ENCODE measurements at regions not wholly inside any gene's neighbourhood (a gene's known extent, or its start where the extent isn't known, plus 50 kb on each side); places are given as distances from the start of the nearest gene placed in this dataset.
"Not testable (repeated sequence)": the region's sequence is repeated elsewhere in the genome, so short reads cannot be mapped to it uniquely, and the experiment has no call there.

DNA sequence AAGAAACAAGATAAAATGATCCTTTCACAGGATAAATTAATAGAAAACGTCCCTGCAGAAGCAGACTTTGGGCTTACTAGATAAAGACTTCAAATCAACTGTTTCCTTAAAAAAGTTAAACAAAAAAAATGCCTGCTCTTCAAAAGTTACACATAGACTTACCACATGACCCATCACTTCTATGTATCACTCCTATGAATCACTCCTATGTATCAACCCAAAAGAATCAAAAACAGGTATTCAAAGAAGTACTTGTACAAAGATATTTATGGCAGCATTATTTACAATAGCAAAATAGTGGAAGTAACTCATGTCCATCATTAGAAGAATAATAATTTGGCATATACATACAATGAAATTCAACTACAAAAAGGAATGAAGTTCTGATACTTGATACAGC is 56.3 kb upstream of the PRDM9 start:
- H3K4me3 Mint-ChIP-seq: no peak overlapping the region
- no peaks in the 10 kb centered on the region for H3K27me3 Mint-ChIP-seq
- no peak overlapping the region for H3K27ac Mint-ChIP-seq
- no peaks in the 10 kb centered on the region for H3K36me3 Mint-ChIP-seq
- H3K9me3 Mint-ChIP-seq: peaks cover 1 to 5% (median 5%) of the 10 kb centered on the region in 3 donors
- H3K4me1 Mint-ChIP-seq: no peaks in the 10 kb centered on the region

DNA sequence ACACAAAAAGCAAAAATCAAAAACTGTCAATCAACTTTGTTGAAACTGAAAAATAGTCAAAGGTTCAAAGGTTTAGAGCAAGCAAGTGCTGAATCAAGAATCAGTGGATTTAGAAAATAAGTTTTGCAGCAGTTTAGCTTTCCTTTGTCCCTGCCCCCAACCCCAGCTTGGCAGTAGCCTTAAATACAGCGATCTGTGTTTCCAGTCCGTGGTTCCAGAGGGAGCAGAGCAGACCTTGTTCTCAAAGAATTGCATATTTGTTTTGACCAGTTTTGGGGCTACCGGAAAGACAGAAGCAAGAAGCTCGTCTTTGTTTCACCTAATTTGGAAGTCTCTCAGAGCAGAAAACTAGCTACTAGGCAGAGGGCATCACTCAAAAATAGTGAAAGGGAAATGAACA is 57.2 kb upstream of the PRDM9 start:
- no peaks in the 10 kb centered on the region for H3K36me3 Mint-ChIP-seq
- no peak overlapping the region for H3K4me3 Mint-ChIP-seq
- peaks cover 0 to 5% (median 1%) of the 10 kb centered on the region in 3 donors for H3K9me3 Mint-ChIP-seq
- no peaks in the 10 kb centered on the region for H3K27me3 Mint-ChIP-seq
- H3K4me1 Mint-ChIP-seq: no peaks in the 10 kb centered on the region
- H3K27ac Mint-ChIP-seq: no peak overlapping the region

DNA sequence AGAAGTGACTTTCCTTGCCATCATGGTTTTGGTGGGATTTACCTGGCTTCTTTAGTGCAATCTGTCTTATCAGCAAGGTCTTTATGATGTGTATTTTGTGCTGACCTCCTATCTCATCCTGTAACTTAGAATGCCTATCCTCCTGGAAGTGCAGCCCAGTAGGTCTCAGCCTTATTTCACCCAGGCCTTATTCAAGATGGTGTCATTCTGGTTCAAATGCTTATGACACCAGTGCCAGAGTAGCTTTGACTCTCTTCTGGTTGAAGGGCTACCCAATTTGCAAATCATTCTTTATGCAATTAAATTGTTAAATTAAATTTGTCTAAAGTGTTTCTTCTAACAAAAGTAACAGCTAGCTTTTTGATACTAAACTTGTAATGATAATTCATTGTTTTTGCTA is 58.8 kb upstream of the PRDM9 start:
- no peak overlapping the region for H3K27ac Mint-ChIP-seq

DNA sequence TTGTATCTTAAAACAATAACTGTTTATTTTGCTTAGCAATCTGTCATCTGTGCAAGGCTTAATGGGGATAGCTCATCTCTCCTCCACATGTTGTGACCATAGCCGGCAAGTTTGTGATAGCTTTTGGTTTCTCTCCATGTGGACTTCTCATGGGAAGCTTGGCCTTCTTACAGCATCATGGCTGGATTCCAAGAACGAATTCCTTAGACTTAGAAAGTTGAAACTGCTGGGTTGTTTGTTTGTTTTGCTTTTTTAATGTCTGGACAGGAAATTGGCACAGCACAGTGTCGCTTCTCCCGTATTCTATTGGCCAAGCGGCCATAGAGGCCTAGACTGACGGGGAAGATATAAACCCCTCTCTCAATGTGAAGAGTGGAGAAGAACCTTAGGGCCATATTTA is 61.0 kb upstream of the PRDM9 start:
- Mint-ChIP-seq H3K4me1 (no peaks in the 10 kb centered on the region), H3K4me3 (no peak overlapping the region)

More for the DNA sequence above, 58.8 kb upstream of the PRDM9 start:
- no peaks in the 10 kb centered on the region for H3K4me1 Mint-ChIP-seq
- peaks cover 2% of the 10 kb centered on the region for H3K36me3 Mint-ChIP-seq
- peak overlapping the region in 1 of 4 donors; percentile 6 for H3K4me3 Mint-ChIP-seq
- H3K9me3 Mint-ChIP-seq: peaks cover 0 to 5% (median 1%) of the 10 kb centered on the region in 3 donors
- H3K27me3 Mint-ChIP-seq: no peaks in the 10 kb centered on the region

DNA sequence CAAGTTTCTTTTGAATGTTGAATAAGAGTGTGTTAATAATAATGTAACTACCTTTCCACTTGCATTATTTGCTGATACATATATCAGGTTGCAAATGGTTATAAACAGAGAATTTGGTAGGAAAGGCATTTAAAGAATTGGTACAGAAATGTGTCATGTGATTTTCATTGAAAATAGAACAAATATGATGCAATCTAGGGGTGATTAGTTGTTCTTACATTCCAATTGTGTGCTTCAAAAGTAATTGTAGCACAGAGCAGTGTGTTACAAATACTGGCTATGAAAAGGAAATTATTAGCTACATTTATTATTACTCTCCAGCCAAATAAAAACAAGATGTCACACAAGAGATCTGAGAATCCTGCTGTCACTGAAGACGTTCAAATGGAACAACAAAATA is 61.8 kb upstream of the PRDM9 start:
- no peak overlapping the region for H3K27ac Mint-ChIP-seq
- H3K36me3 Mint-ChIP-seq: peaks cover 2% of the 10 kb centered on the region
- no peaks in the 10 kb centered on the region for H3K27me3 Mint-ChIP-seq
- no peak overlapping the region for H3K4me3 Mint-ChIP-seq
- H3K4me1 Mint-ChIP-seq: no peaks in the 10 kb centered on the region
- peaks cover 1 to 5% (median 4%) of the 10 kb centered on the region in 3 donors for H3K9me3 Mint-ChIP-seq

More for the DNA sequence above, 61.0 kb upstream of the PRDM9 start:
- no peak overlapping the region for H3K27ac Mint-ChIP-seq
- peaks cover 0 to 3% (median 1%) of the 10 kb centered on the region in 3 donors for H3K9me3 Mint-ChIP-seq
- peaks cover 2% of the 10 kb centered on the region for H3K36me3 Mint-ChIP-seq
- no peaks in the 10 kb centered on the region for H3K27me3 Mint-ChIP-seq

DNA sequence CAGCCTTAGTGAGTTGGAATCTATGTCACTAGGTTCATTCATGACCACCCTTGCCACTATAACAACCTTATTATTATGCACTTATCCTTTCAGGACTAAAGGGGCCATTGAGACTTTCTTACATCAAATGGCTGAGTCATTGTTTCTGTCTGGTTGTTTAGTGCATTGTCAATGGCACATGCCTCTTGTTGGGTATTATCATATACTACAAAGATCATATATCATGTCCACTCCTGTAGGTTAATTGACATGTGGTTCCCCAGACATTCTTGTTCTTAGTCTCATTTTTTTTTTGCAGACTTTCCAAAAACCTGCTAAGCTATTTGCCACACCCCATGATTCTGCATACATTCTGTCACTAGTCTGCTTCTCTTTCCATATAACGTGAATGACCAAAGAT is 66.7 kb upstream of the PRDM9 start:
- Mint-ChIP-seq H3K4me1 (no peaks in the 10 kb centered on the region), H3K9me3 (peaks cover 0 to 6% (median 5%) of the 10 kb centered on the region in 3 donors), H3K4me3 (no peak overlapping the region), H3K27ac (no peak overlapping the region), H3K36me3 (peaks cover 2% of the 10 kb centered on the region), H3K27me3 (no peaks in the 10 kb centered on the region)

DNA sequence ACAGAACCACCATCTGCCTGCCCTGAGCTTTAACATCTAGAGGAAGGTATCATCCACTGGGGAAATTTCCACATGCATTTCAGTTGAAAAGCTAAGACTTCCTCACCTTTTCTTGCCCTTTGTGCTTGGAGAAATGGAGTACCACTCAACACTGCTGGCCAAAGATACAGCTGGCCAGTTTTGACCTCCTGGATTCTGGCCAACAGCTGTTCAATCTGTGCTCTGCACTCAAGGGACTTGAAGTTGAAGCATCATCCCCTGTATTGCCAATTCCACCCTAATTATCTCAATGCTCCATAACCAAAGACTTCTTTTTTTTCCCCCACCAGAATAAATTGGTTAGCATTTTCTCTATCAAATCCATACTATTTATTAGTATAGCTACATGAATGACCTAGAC is 70.4 kb upstream of the PRDM9 start:
- H3K4me1 Mint-ChIP-seq: no peaks in the 10 kb centered on the region
- no peaks in the 10 kb centered on the region for H3K36me3 Mint-ChIP-seq
- no peak overlapping the region for H3K4me3 Mint-ChIP-seq
- peaks cover 0 to 5% (median 4%) of the 10 kb centered on the region in 3 donors for H3K9me3 Mint-ChIP-seq
- H3K27ac Mint-ChIP-seq: no peak overlapping the region
- H3K27me3 Mint-ChIP-seq: no peaks in the 10 kb centered on the region

DNA sequence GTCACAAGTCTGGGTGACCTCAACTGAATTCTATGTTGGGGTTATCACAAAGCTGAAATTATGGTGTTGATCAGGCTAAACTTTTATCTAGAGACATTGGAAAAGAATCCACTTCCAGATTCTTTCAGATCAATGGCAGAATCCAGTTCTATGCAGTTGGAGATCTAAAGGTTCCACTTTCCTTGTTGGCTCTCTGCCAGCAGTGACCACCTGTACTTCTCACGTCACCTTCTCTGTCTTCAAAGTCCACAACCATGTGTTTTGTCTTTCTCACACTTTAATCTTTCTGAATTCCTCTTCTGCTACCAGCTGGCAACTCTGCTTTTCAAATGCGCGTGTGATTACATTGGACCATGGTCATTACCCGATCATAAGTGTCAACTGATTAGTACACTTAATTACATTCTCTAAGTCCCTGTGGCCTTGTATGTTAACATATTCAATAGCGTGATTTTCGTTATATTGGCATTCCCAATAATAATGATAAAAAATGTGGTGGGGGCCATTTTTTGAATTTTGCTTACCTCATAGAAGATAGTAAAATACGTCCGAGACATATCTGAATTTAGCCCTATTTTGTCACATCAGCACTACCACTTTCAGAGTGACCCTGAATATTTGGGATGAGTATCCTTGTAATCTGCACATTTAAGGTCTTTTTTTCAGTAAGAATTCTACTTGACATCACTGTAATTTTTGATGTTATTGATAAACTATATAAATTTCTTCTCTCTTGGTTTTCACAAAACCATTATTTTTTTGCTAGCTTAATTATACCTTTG is 73.7 kb upstream of the PRDM9 start:
- H3K4me3 Mint-ChIP-seq: no peak overlapping the region
- H3K9me3 Mint-ChIP-seq: no peaks in the 10 kb centered on the region
- H3K27me3 Mint-ChIP-seq: no peaks in the 10 kb centered on the region
- no peak overlapping the region for H3K27ac Mint-ChIP-seq
- no peaks in the 10 kb centered on the region for H3K4me1 Mint-ChIP-seq
- H3K36me3 Mint-ChIP-seq: no peaks in the 10 kb centered on the region

DNA sequence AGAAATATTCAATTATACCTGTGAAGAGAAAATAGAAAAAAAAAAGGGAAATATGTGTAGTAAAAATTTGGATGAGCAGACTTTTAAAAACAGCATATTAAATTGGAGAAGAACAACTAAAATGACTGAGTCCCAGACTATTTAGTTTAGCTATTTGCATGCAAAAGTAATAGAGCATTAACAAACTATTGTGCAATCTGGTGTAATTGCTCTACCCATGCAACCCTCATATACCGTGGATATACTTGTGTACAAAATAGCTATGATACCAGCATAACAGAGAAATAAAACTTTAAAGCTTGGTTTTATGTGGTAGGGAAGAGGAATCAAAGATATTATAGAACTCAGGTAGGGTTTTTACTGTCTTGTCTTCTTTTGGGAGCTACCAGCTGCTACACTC is 78.7 kb upstream of the PRDM9 start:
- no peak overlapping the region for H3K27ac Mint-ChIP-seq
- no peaks in the 10 kb centered on the region for H3K36me3 Mint-ChIP-seq
- no peaks in the 10 kb centered on the region for H3K4me1 Mint-ChIP-seq
- H3K9me3 Mint-ChIP-seq: peaks cover 0 to 1% (median 0%) of the 10 kb centered on the region in 3 donors
- H3K27me3 Mint-ChIP-seq: no peaks in the 10 kb centered on the region
- no peak overlapping the region for H3K4me3 Mint-ChIP-seq

DNA sequence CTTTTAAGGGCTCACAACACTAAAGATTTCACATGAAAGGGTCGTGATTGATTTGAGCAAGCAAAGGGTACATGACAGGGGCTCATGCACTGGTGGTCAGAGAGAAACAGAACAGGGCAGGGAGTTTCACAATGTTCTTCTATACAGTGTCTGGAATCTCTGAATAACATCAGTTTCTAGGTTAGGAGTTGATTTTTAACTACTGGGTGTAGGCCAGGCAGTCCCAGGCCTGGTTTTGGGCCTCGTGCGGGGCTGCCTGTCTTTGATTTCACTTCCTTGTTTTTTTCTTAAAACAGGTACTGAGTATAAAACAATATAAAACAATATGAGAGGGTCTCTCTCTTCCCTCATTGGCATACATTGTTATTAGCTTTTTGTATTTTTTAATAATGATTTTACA is 87.2 kb upstream of the PRDM9 start:
- not testable (repeated sequence) for H3K4me1 Mint-ChIP-seq, H3K4me3 Mint-ChIP-seq, H3K27me3 Mint-ChIP-seq, H3K9me3 Mint-ChIP-seq, H3K27ac Mint-ChIP-seq, H3K36me3 Mint-ChIP-seq

DNA sequence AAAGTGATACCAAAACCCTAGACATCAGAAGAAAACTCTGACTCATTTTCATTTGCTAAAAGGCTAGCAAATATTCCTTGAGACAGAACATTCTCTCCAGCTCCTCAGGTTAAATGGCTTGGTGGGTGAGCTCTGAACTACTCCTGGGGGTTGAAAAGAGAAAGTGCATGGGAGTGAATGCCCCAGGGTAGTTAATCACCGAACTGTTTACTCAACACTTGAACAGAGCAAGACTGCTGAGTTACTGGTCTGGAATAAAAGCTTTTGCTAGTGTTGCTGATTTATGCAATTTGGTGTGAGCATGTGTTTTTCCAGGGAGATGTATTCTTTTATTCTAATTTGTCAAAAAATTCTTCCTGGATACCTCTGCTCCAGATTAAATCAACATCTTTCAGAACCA is 88.3 kb upstream of the PRDM9 start:
- peaks cover 0 to 5% (median 2%) of the 10 kb centered on the region in 3 donors for H3K9me3 Mint-ChIP-seq
- H3K27me3 Mint-ChIP-seq: no peaks in the 10 kb centered on the region
- H3K27ac Mint-ChIP-seq: no peak overlapping the region
- no peaks in the 10 kb centered on the region for H3K36me3 Mint-ChIP-seq
- no peak overlapping the region for H3K4me3 Mint-ChIP-seq
- no peaks in the 10 kb centered on the region for H3K4me1 Mint-ChIP-seq

DNA sequence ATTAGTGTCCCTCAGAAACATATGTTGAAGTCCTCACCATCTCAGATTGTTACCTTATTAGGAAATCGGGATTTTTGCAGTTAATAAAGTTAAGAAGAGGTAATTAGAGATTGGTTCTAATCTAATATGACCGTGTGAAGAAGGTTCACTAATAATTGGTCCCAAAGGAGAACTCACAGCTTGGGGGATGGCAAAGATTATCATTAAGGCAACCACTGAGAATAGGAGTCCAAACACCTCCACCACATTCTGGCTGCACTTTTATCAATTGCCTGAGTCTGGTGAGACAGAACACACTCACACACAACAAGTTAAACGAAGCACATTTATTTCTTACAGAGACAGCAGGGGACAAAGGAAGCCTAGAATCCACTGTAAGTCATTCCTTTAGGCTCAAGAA is 94.9 kb upstream of the PRDM9 start:
- Mint-ChIP-seq H3K27me3 (no peaks in the 10 kb centered on the region), H3K4me3 (no peak overlapping the region), H3K4me1 (no peaks in the 10 kb centered on the region), H3K9me3 (peaks cover 0 to 9% (median 8%) of the 10 kb centered on the region in 3 donors), H3K36me3 (no peaks in the 10 kb centered on the region), H3K27ac (no peak overlapping the region)

DNA sequence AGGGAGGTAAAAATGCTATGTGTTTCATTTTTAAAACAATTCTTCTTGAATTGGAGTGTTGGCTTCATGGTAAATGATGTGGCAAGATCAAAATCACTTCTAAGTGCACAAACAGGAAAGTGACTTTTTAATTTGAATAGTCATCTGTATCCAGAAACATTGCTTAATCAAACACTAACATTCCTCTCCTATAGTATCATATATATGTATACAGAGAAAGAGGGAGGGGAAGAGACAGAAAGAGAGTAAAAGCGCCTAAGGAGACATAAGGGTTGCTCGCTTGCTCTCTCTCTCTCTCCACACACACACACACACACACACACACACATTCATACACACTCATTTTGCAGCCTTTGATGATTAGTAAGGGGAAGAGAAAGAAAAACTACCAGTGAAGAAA is 95.4 kb upstream of the PRDM9 start:
- no peak overlapping the region for H3K27ac Mint-ChIP-seq
- no peaks in the 10 kb centered on the region for H3K36me3 Mint-ChIP-seq
- no peaks in the 10 kb centered on the region for H3K27me3 Mint-ChIP-seq
- no peak overlapping the region for H3K4me3 Mint-ChIP-seq
- H3K4me1 Mint-ChIP-seq: no peaks in the 10 kb centered on the region
- H3K9me3 Mint-ChIP-seq: peaks cover 0 to 10% (median 8%) of the 10 kb centered on the region in 3 donors

DNA sequence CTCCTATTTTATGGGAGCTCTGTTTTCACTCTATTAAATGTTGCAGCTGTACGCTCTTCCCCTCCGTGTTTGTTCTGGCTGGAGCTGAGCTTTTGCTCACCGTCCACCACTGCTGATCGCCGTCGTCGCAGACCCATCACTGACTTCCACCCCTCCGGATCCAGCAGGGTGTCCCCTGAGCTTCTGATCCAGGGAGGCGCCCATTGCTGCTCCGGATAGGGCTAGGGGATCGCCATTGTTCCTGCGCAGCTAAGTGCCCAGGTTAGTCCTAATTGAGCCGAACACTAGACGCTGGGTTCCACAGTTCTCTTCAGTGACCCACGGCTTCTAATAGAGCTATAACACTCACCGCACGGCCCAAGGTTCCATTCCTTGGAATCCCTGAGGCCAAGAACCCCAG is 96.2 kb upstream of the PRDM9 start:
- Mint-ChIP-seq H3K27me3 (no peaks in the 10 kb centered on the region), H3K9me3 (peaks cover 0 to 14% (median 8%) of the 10 kb centered on the region in 3 donors), H3K4me3 (no peak overlapping the region), H3K27ac (no peak overlapping the region), H3K36me3 (no peaks in the 10 kb centered on the region), H3K4me1 (no peaks in the 10 kb centered on the region)

DNA sequence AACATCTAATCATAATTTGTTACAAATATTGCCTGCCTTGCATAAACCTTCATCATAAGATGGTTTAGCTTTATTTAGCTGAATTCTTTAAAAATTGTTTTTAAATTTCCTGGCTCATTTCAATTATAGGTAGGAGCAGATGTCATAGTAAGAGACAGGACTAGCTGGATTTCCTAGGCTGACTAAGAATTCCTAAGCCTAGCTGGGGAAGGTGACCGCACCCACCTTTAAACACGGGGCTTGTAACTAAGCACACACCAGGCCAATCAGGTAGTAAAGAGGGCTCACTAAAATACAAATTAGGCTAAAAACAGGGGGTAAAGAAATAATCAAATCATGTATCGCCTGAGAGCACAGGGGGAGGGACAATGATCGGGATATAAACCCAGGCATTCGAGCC is 96.6 kb upstream of the PRDM9 start:
- H3K4me1 Mint-ChIP-seq, H3K27me3 Mint-ChIP-seq, H3K36me3 Mint-ChIP-seq, H3K27ac Mint-ChIP-seq, H3K4me3 Mint-ChIP-seq: not testable (repeated sequence)
- peaks cover 0 to 13% (median 8%) of the 10 kb centered on the region in 3 donors for H3K9me3 Mint-ChIP-seq

DNA sequence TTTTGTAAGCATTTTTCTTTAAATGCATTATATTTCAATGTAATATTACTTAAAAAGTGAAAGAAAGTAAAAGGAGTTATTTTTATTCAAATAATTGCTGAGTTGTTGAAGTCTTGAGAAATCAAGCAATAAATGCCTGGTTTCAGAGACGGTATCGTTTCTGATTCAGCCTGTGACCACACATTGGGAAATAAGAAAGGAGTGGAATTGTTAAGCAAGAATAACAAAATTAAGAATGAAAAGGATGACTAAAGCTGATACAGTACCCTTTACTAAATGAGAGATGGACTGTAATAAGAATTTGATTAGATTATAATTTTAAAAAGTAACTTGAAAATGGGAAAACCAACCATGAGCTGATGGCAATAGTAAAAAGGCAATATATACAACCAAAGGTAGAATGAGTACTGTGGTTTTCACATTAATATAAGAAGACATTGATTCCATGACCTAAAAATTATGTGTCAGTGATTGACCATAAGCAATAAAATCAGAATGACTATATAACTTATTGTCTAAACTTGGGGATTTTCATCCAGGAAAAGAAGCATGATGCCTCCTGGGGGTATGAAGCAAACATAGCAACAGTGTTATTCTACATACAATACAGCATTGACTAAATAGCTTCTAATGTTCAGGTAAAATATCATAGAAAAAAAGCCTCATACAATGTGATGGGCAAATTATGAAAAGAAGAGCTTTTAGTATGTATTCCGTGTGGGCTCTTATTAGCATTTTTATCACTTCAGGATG is 101.9 kb upstream of the PRDM9 start:
- Mint-ChIP-seq H3K27ac (no peak overlapping the region), H3K4me1 (peaks cover 0 to 3% (median 0%) of the 10 kb centered on the region in 3 donors), H3K4me3 (no peak overlapping the region), H3K9me3 (peaks cover 0 to 6% (median 0%) of the 10 kb centered on the region in 3 donors), H3K27me3 (no peaks in the 10 kb centered on the region), H3K36me3 (no peaks in the 10 kb centered on the region)
